HL-60 (cell line): ENCODE measurements at regions not wholly inside any gene's neighbourhood (a gene's known extent, or its start where the extent isn't known, plus 50 kb on each side); places are given as distances from the start of the nearest gene placed in this dataset.

ENCODE experiments used
- DNase-seq, 2 experiments: peaks; one replicate each; pipeline ENCODE4 v3.0.0-alpha.2; 2010 to 2020; ENCODE audit warnings: low read depth in 1 of 2, low spot score in 1 of 2
- H3K27ac ChIP-seq: fragments of 250-450 bp; sonication (Bioruptor Pico); replicated peaks from 2 replicates; pipeline ENCODE4 v1.5.1; 2020; ENCODE audit warnings: mild to moderate bottlenecking, moderate library complexity
- H3K27me3 ChIP-seq: fragments of 250-450 bp; sonication (Bioruptor Pico); 2 replicates; pipeline ENCODE4 v1.5.1; 2021; ENCODE audit warnings: mild to moderate bottlenecking, moderate library complexity; ENCODE audit not compliant: insufficient read depth, poor library complexity, severe bottlenecking
- H3K4me3 ChIP-seq: replicated peaks from 2 replicates; pipeline ENCODE4 v1.5.1; 2011; ENCODE audit warnings: mild to moderate bottlenecking, control low read depth, low read length; ENCODE audit not compliant: insufficient read depth
- GABPA ChIP-seq: IDR thresholded peaks from 2 replicates; pipeline ENCODE4 v1.6.1; 2012; ENCODE audit warnings: low read depth
- POLR2AphosphoS5 ChIP-seq: IDR thresholded peaks from 2 replicates; pipeline ENCODE4 v1.6.1; 2012; ENCODE audit warnings: low read depth
- SPI1 ChIP-seq: IDR thresholded peaks from 2 replicates; pipeline ENCODE4 v1.6.1; 2012; ENCODE audit warnings: low read depth, mild to moderate bottlenecking, borderline replicate concordance
- TF ChIP-seq, protein P1 (sequence below): IDR thresholded peaks from 2 replicates; pipeline ENCODE4 v1.6.1; 2012; ENCODE audit warnings: low read depth; ENCODE audit not compliant: insufficient replicate concordance
- TF ChIP-seq, protein P2 (sequence below): IDR thresholded peaks from one replicate; pipeline ENCODE4 v1.5.1; 2011; ENCODE audit warnings: low read length, control low read depth, inconsistent platforms; ENCODE audit not compliant: insufficient read depth

DNA sequence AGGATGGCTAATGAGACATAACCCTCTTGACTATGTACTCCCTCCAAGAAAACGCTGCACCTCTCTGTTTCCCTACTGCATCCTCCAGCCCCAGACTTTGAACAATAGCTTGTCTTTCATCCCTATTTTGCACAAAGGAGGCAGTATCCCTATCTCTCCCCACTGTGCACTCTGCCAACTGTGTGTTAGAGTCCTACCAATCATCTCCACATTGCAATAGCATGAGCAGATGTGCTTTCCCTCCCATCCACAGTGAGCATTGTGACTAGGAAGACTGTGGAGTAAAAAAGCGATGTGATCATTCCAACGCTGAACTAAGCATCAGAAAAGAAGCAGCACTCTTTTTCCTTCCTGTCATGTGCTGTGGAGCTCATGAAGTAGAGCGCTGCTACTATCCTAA, 206.3 kb upstream of the GULP1 start:
- no peak for DNase-seq
- H3K27me3 ChIP-seq, result no peaks in the 10 kb centered on the region
- TF ChIP-seq, protein P1, sequence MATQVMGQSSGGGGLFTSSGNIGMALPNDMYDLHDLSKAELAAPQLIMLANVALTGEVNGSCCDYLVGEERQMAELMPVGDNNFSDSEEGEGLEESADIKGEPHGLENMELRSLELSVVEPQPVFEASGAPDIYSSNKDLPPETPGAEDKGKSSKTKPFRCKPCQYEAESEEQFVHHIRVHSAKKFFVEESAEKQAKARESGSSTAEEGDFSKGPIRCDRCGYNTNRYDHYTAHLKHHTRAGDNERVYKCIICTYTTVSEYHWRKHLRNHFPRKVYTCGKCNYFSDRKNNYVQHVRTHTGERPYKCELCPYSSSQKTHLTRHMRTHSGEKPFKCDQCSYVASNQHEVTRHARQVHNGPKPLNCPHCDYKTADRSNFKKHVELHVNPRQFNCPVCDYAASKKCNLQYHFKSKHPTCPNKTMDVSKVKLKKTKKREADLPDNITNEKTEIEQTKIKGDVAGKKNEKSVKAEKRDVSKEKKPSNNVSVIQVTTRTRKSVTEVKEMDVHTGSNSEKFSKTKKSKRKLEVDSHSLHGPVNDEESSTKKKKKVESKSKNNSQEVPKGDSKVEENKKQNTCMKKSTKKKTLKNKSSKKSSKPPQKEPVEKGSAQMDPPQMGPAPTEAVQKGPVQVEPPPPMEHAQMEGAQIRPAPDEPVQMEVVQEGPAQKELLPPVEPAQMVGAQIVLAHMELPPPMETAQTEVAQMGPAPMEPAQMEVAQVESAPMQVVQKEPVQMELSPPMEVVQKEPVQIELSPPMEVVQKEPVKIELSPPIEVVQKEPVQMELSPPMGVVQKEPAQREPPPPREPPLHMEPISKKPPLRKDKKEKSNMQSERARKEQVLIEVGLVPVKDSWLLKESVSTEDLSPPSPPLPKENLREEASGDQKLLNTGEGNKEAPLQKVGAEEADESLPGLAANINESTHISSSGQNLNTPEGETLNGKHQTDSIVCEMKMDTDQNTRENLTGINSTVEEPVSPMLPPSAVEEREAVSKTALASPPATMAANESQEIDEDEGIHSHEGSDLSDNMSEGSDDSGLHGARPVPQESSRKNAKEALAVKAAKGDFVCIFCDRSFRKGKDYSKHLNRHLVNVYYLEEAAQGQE, result no peak
- no peak for TF ChIP-seq GABPA
- TF ChIP-seq, protein P2, sequence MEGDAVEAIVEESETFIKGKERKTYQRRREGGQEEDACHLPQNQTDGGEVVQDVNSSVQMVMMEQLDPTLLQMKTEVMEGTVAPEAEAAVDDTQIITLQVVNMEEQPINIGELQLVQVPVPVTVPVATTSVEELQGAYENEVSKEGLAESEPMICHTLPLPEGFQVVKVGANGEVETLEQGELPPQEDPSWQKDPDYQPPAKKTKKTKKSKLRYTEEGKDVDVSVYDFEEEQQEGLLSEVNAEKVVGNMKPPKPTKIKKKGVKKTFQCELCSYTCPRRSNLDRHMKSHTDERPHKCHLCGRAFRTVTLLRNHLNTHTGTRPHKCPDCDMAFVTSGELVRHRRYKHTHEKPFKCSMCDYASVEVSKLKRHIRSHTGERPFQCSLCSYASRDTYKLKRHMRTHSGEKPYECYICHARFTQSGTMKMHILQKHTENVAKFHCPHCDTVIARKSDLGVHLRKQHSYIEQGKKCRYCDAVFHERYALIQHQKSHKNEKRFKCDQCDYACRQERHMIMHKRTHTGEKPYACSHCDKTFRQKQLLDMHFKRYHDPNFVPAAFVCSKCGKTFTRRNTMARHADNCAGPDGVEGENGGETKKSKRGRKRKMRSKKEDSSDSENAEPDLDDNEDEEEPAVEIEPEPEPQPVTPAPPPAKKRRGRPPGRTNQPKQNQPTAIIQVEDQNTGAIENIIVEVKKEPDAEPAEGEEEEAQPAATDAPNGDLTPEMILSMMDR, result no peak
- no peak for TF ChIP-seq POLR2AphosphoS5
- no peak for TF ChIP-seq SPI1
- H3K27ac ChIP-seq, result no peak overlapping the region
- H3K4me3 ChIP-seq, result no peak overlapping the region

DNA sequence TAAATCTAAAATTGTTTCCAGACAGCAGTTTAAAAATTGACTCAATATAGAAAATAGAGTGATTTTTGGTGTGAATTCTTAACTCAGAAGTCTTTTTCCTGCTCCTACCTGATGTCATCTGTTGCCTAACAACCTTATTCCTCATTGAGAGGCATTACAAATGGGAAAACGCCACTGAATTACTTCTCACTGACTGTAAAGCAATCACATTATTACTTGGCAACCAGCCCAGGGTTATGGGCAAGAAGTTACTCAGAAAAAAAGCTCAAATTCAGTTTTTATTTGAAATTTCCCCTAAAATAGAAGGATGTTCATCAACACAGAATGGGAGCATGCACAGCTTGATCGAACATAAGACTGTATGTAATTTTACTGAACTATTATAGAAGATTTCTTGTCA, 201.8 kb upstream of the GULP1 start:
- TF ChIP-seq GABPA (no peak), POLR2AphosphoS5 (no peak), SPI1 (no peak)
- TF ChIP-seq, protein P1, result no peak
- TF ChIP-seq, protein P2, result no peak
- Histone ChIP-seq H3K4me3 (no peak overlapping the region), H3K27ac (no peak overlapping the region), H3K27me3 (no peaks in the 10 kb centered on the region)
- DNase-seq, result no peak

DNA sequence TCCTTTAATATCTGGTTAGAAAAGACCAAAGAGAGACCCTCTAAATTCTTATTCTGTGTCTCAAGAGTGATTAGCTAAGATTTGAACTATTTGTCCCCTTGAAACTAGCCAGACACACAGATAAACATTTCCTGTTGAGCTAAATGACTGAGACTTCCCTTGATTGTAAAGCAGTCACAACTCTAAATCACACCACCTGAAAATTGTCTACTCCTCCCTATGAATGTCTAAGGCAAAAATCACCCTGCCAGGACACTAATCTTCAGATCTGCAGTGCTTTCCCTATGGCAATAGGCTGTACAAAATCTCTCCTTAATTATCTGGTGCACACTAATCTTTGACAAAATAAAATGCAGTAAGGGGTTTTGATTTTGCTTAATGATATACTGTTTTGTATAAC, 200.5 kb upstream of the GULP1 start:
- no peak overlapping the region for H3K4me3 ChIP-seq
- no peak overlapping the region for H3K27ac ChIP-seq
- no peak for TF ChIP-seq POLR2AphosphoS5
- TF ChIP-seq, protein P1, result no peak
- TF ChIP-seq SPI1, result no peak
- no peak for TF ChIP-seq GABPA
- TF ChIP-seq, protein P2, result no peak
- DNase-seq, result no peak
- H3K27me3 ChIP-seq, result no peaks in the 10 kb centered on the region
